NCI-H2029 treated with DMSO at 0.1 percent for 48 hours (cell line): ENCODE measurements at regions not wholly inside any gene's neighbourhood (a gene's known extent, or its start where the extent isn't known, plus 50 kb on each side); places are given as distances from the start of the nearest gene placed in this dataset.

ENCODE experiments used
- DNase-seq: peaks from one replicate; lab custom pipeline; 2025; lab: John Stamatoyannopoulos, UW

DNA sequence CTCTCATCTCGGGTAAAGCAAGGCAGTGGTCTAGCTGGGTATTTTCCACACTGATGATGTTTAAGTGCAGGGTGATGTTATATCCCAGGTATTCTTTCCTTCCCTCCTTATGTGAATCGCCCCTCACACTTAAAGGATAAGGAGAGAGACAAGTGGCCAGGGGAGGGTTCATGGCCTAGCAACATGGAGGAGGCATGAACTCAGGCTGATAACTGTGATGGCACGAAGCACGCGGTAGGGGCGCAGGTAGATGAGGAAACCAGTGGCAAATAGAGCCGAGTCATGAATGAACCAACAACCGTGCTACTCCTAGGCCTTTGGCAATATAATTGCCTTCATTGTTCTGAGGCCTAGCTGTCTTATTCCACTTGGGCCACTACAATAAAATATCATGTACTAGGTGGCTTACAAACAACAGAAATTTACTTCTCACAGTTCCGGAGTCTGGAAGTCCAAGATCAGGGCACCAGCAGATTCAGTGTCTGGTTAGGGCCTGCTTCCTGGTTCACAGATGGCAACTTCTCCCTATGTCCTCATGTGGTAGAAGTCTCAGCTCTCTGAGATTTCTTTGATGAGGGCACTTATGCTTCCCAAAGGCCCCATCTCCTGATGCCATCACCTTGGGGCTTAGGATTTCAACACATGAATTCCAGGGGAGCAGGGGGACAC lies 56.0 kb upstream of the PIK3CG start:
- DNase-seq, result no peak

DNA sequence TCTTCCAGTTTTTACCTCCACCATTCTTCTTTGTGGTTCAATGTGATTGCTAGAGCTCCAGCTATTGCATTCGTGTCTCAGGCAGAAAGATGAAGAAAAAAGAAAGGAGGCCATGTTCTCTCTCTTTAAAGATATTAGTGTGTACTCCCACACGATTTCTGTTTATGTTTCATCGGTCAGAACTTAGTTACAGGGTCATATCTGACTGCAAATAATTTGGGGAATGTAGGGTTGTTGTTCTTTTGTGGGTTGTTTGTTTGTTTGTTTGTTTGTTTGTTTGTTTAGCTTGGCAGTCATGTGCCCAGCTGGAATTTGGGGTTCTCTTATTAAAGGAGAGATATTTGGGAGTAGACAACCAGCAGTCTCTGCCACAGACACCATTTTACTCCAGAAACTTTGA lies 53.6 kb upstream of the PIK3CG start:
- no peak for DNase-seq

DNA sequence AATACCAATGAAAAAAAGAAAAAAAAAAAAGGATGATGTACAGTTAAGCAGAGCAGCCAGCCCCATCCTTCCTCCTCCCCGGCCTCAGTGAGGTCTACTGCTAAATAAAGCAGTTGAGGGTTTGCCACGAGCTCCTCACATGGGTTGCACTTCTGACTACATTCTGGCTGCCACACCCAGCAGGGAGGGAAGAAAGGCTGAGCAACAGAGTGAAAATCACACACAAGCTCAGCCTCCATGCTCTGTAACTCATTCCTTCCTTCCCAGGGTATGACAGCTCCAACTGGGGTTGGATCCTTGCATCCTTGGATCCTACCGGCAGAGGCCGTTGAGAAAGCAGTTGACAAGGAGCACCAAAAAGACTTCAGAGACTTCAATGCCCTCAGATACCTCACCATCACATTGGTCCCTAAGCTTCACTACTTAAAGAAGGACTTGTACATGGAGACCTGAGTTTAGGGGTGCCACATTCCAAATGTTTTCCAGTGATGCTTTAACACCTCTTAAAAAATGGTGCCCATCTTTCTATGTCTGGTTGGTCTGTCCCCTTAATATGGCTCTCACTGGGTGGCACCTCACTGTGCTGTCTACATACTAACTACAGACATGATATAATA lies 52.9 kb upstream of the PIK3CG start:
- no peak for DNase-seq

DNA sequence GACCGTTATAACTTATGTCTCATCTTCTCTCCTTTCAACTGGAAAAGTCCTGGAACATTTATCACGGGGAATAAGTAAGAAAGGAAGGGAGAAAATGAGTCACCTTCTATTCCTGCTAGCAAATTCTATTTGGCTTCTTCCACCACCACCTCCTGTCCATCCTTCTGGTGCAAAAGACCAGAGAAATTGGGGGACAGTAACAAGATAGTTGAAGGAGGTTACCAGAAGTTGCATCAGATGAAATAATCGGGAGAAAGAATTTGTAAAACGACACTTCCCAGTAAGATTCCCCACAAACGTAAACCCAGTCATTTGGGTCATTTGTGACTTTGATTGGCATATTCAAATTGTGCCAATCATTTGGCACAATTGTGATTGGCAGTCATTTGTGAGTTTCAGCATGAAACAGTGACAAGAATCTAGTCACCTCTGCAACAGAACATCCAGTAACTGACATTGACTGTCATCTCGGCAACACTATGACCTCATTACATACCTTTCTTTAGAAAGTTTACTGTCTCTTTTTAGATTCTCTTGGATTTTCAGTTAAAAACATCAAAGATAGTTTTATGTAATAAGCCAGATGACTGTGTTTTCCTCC lies 51.3 kb upstream of the PIK3CG start:
- DNase-seq, result no peak

DNA sequence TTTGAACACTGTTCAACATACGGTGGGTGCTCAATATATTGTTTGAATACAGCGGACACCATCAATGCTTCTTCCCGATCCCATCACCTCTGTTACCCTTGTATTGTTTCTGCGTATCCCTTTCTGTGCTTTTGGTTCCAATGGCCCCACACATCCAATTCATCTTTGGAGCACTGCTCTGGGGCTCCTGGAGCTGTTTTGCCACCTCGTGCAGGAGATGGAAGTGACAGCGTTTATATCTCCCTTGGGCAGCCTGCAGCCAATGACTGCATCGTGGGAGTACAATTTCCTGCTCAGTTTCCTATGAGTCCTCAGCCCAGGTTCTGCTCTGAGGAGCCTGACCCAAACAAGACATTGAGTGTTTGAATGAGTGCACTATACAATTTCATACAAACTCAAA lies 50.2 kb upstream of the PIK3CG start:
- DNase-seq, result no peak
